ENCODE measurements at regions not wholly inside any gene's neighbourhood (a gene's known extent, or its start where the extent isn't known, plus 50 kb on each side); places are given as distances from the start of the nearest gene placed in this dataset.

DNA sequence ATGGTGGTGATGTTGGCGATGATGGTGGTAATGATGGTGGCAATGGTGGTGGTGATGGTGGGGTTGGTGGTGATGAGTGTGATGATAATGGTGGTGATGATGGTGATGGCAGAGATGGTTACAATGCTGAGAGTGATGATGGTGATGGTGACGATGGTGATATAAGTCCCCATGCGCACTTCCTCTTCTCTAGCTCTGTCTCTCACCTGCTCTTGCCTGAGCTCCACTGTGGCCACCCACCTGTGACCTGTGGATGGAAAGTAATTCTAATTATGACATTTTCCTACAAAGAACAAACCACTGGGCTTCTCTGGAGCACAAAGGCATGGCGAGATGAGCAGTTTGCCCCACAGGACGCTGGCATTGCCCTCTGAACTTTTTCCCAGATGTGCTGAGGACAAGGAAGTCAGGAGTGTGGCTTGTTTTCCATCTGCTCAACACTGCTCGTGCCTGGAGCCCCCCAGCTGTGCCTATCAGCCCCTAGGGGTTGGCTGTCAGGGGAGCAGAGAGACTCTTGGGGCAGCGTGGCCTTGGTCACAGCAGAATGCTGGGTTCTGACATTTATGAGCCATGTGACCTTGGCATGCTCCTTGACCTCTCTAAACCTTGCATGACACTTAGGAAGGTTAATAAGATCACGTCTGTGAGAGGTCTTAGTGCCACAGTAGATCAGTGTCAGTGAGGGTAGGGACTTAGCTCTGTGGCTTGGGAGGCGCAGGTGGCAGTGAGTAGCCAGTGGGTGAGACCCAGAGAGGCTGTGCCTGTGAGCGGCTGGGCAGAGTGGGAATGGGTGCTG is 68.4 kb downstream of the RRM2 start:
- no peaks in the 10 kb centered on the region for H4K20me1 ChIP-seq (ENCODE audit: low read depth, low read length)
- H3F3A ChIP-seq (ENCODE audit: insufficient read depth): no peaks in the 10 kb centered on the region
- no peak overlapping the region for H2AFZ ChIP-seq (ENCODE audit: low read depth, low read length, severe bottlenecking)
- no peak overlapping the region for H3K9ac ChIP-seq (ENCODE audit: low read length)
- H3K27me3 ChIP-seq (ENCODE audit: low read length): no peaks in the 10 kb centered on the region
- no peaks in the 10 kb centered on the region for H3K79me2 ChIP-seq (ENCODE audit: insufficient read depth, low read length)
- no peak overlapping the region for H3K4me2 ChIP-seq (ENCODE audit: low read depth, low read length, poor library complexity, severe bottlenecking)
- no peak overlapping the region for H3K4me3 ChIP-seq (ENCODE audit: insufficient read depth, low read length, poor library complexity, severe bottlenecking)
- TF ChIP-seq, protein P1, sequence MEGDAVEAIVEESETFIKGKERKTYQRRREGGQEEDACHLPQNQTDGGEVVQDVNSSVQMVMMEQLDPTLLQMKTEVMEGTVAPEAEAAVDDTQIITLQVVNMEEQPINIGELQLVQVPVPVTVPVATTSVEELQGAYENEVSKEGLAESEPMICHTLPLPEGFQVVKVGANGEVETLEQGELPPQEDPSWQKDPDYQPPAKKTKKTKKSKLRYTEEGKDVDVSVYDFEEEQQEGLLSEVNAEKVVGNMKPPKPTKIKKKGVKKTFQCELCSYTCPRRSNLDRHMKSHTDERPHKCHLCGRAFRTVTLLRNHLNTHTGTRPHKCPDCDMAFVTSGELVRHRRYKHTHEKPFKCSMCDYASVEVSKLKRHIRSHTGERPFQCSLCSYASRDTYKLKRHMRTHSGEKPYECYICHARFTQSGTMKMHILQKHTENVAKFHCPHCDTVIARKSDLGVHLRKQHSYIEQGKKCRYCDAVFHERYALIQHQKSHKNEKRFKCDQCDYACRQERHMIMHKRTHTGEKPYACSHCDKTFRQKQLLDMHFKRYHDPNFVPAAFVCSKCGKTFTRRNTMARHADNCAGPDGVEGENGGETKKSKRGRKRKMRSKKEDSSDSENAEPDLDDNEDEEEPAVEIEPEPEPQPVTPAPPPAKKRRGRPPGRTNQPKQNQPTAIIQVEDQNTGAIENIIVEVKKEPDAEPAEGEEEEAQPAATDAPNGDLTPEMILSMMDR (IDR thresholded peaks at IDR 0.05; ENCODE audit: insufficient read depth, low read length, poor library complexity, severe bottlenecking): no peak
- no peak for TF ChIP-seq EZH2phosphoT487 (conservative IDR thresholded peaks at IDR 0.05; ENCODE audit: low read length)
- no peak overlapping the region for H3K27ac ChIP-seq (ENCODE audit: low read depth, low read length)
- H3K9me2 ChIP-seq (replicated peaks; ENCODE audit: insufficient read depth, low read length): no peaks in the 10 kb centered on the region
- H3K36me3 ChIP-seq (ENCODE audit: low read length): no peaks in the 10 kb centered on the region
- no peaks in the 10 kb centered on the region for H3K9me3 ChIP-seq (ENCODE audit: insufficient read depth, low read length)

DNA sequence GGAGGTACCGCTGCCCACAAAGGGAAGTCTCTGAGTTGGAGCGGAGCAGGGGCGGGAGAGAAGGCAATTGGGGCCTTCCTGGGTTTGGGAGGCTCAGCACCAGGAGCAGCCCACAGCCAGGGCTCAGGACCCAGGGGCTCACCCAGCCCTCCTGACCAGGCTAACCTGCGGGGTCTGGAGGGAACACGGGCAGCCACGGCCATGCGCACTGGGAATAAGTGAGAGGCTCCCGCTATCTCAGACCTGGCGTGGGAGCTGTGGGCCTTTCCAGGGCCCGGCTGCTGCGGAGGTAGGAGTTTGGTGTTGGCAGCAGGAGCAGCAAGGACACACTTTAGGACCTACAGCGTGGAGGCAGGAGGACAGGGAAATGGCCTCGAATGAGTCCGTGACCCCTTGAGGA is 69.0 kb downstream of the RRM2 start:
- Histone ChIP-seq H3K9ac (ENCODE audit: low read length) (no peak overlapping the region), H3K36me3 (ENCODE audit: low read length) (no peaks in the 10 kb centered on the region), H3K79me2 (ENCODE audit: insufficient read depth, low read length) (no peaks in the 10 kb centered on the region), H2AFZ (ENCODE audit: low read depth, low read length, severe bottlenecking) (no peak overlapping the region), H3K4me2 (ENCODE audit: low read depth, low read length, poor library complexity, severe bottlenecking) (no peak overlapping the region), H3F3A (ENCODE audit: insufficient read depth) (no peaks in the 10 kb centered on the region), H3K27ac (ENCODE audit: low read depth, low read length) (no peak overlapping the region), H3K4me3 (ENCODE audit: insufficient read depth, low read length, poor library complexity, severe bottlenecking) (no peak overlapping the region), H3K9me2 (replicated peaks; ENCODE audit: insufficient read depth, low read length) (no peaks in the 10 kb centered on the region), H4K20me1 (ENCODE audit: low read depth, low read length) (no peaks in the 10 kb centered on the region), H3K9me3 (ENCODE audit: insufficient read depth, low read length) (no peaks in the 10 kb centered on the region), H3K27me3 (ENCODE audit: low read length) (no peaks in the 10 kb centered on the region)
- no peak for TF ChIP-seq EZH2phosphoT487 (conservative IDR thresholded peaks at IDR 0.05; ENCODE audit: low read length)
- TF ChIP-seq, protein P1 (IDR thresholded peaks at IDR 0.05; ENCODE audit: insufficient read depth, low read length, poor library complexity, severe bottlenecking): no peak

DNA sequence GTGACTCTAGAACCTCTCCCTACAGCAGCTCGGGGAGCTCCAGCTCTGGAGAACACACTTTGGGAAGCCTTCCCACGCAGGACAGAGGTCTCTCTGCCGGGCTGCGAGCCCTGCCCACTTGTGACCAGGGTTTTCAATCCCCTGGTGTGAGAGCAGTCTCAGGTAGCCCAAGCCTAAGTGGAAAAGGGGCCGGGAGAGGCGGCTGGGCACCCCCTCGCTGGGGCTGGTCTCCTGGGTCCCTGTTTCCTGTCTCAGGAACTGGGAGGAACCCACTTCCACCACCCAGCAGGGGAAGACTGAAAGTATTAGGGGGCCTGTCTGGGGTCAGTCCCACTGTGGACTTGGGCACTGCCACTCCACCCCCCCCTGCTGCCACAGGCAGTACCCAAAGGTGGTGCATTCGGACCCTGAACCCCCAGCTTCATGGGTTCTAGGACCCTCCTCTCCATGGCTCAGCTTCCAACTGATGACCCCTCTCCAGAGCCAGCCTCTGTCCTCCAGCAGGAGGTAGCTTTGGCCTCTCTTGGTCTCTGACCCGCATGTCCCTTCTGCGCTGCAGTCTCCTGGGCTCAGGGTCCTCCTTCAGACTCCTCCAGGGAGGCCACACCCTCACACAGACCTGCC is 70.0 kb downstream of the RRM2 start:
- Histone ChIP-seq H3K27me3 (ENCODE audit: low read length) (no peaks in the 10 kb centered on the region), H3K4me3 (ENCODE audit: insufficient read depth, low read length, poor library complexity, severe bottlenecking) (no peak overlapping the region), H3K79me2 (ENCODE audit: insufficient read depth, low read length) (no peaks in the 10 kb centered on the region), H3F3A (ENCODE audit: insufficient read depth) (no peaks in the 10 kb centered on the region), H3K9ac (ENCODE audit: low read length) (no peak overlapping the region), H4K20me1 (ENCODE audit: low read depth, low read length) (no peaks in the 10 kb centered on the region), H3K27ac (ENCODE audit: low read depth, low read length) (no peak overlapping the region), H3K4me2 (ENCODE audit: low read depth, low read length, poor library complexity, severe bottlenecking) (no peak overlapping the region), H3K36me3 (ENCODE audit: low read length) (no peaks in the 10 kb centered on the region), H3K9me3 (ENCODE audit: insufficient read depth, low read length) (no peaks in the 10 kb centered on the region), H2AFZ (ENCODE audit: low read depth, low read length, severe bottlenecking) (no peak overlapping the region), H3K9me2 (replicated peaks; ENCODE audit: insufficient read depth, low read length) (no peaks in the 10 kb centered on the region)
- TF ChIP-seq, protein P1 (IDR thresholded peaks at IDR 0.05; ENCODE audit: insufficient read depth, low read length, poor library complexity, severe bottlenecking): no peak
- no peak for TF ChIP-seq EZH2phosphoT487 (conservative IDR thresholded peaks at IDR 0.05; ENCODE audit: low read length)

Data from SU-DHL-6 (cell line).